ENCODE measurements at regions not wholly inside any gene's neighbourhood (a gene's known extent, or its start where the extent isn't known, plus 50 kb on each side); places are given as distances from the start of the nearest gene placed in this dataset.
"Not testable (repeated sequence)": the region's sequence is repeated elsewhere in the genome, so short reads cannot be mapped to it uniquely, and the experiment has no call there.

- H3K36me3 ChIP-seq (ENCODE audit: insufficient read depth, low read length) = no peaks in the 10 kb centered on the region
- H3K4me1 ChIP-seq (ENCODE audit: insufficient read depth, low read length) = no peaks in the 10 kb centered on the region
- no peak overlapping the region for H3K9ac ChIP-seq (ENCODE audit: low read depth, low read length)
- H3K4me3 ChIP-seq (ENCODE audit: low read length) = no peak overlapping the region
- H3K27me3 ChIP-seq (ENCODE audit: insufficient read depth, low read length) = no peaks in the 10 kb centered on the region
- WGBS = 95% methylated on average over 1 of the region's 1 CpG
- H3K9me3 ChIP-seq (ENCODE audit: insufficient read depth, low read depth, low read length) = no peaks in the 10 kb centered on the region
- H3K27ac ChIP-seq (ENCODE audit: low read depth, low read length) = no peak overlapping the region
These were observed 482.0 kb downstream of the ZNF516 start for GRCh38 chr18:76013057-76013456.

GRCh38 chr18:76005632-76006208 is 489.3 kb downstream of the ZNF516 start:
- Histone ChIP-seq H3K36me3 (ENCODE audit: insufficient read depth, low read length) (no peaks in the 10 kb centered on the region), H3K4me3 (ENCODE audit: low read length) (no peak overlapping the region), H3K27ac (ENCODE audit: low read depth, low read length) (no peak overlapping the region), H3K9ac (ENCODE audit: low read depth, low read length) (no peak overlapping the region), H3K4me1 (ENCODE audit: insufficient read depth, low read length) (no peaks in the 10 kb centered on the region), H3K9me3 (ENCODE audit: insufficient read depth, low read depth, low read length) (no peaks in the 10 kb centered on the region; the same call in 1 of the 2 replicates), H3K27me3 (ENCODE audit: insufficient read depth, low read length) (no peaks in the 10 kb centered on the region)
- WGBS = 92% methylated on average over 15 of the region's 15 CpGs

GRCh38 chr18:75987913-75988312 is 507.1 kb downstream of the ZNF516 start:
- H3K4me3 ChIP-seq (ENCODE audit: low read length) = not testable (repeated sequence)
- peaks cover 11% of the 10 kb centered on the region for H3K9me3 ChIP-seq (ENCODE audit: insufficient read depth, low read depth, low read length)
- WGBS = 100% methylated on average over 1 of the region's 4 CpGs

GRCh38 chr18:75984853-75985252 is 510.2 kb downstream of the ZNF516 start:
- Histone ChIP-seq H3K27ac (ENCODE audit: low read depth, low read length) (no peak overlapping the region), H3K4me1 (ENCODE audit: insufficient read depth, low read length) (no peaks in the 10 kb centered on the region), H3K27me3 (ENCODE audit: insufficient read depth, low read length) (no peaks in the 10 kb centered on the region), H3K9ac (ENCODE audit: low read depth, low read length) (no peak overlapping the region), H3K36me3 (ENCODE audit: insufficient read depth, low read length) (no peaks in the 10 kb centered on the region), H3K4me3 (ENCODE audit: low read length) (no peak overlapping the region), H3K9me3 (ENCODE audit: insufficient read depth, low read depth, low read length) (peaks cover 11% of the 10 kb centered on the region)
- WGBS = 100% methylated on average over 1 of the region's 1 CpG

More at GRCh38 chr18:75987913-75988312, 507.1 kb downstream of the ZNF516 start:
- H3K27me3 ChIP-seq (ENCODE audit: insufficient read depth, low read length); H3K9ac ChIP-seq (ENCODE audit: low read depth, low read length); H3K27ac ChIP-seq (ENCODE audit: low read depth, low read length); H3K4me1 ChIP-seq (ENCODE audit: insufficient read depth, low read length); H3K36me3 ChIP-seq (ENCODE audit: insufficient read depth, low read length): not testable (repeated sequence)

GRCh38 chr18:75981102-75981501 is 513.9 kb downstream of the ZNF516 start:
- no peak overlapping the region for H3K4me3 ChIP-seq (ENCODE audit: low read length)
- H3K9me3 ChIP-seq (ENCODE audit: insufficient read depth, low read depth, low read length) = peaks cover 11% of the 10 kb centered on the region
- no peaks in the 10 kb centered on the region for H3K4me1 ChIP-seq (ENCODE audit: insufficient read depth, low read length)
- H3K9ac ChIP-seq (ENCODE audit: low read depth, low read length) = no peak overlapping the region
- WGBS = 92% methylated on average over 1 of the region's 3 CpGs
- H3K27me3 ChIP-seq (ENCODE audit: insufficient read depth, low read length) = no peaks in the 10 kb centered on the region
- no peak overlapping the region for H3K27ac ChIP-seq (ENCODE audit: low read depth, low read length)
- no peaks in the 10 kb centered on the region for H3K36me3 ChIP-seq (ENCODE audit: insufficient read depth, low read length)

GRCh38 chr18:75977081-75977480 is 518.0 kb downstream of the ZNF516 start:
- no peaks in the 10 kb centered on the region for H3K36me3 ChIP-seq (ENCODE audit: insufficient read depth, low read length)
- WGBS = 100% methylated on average over 3 of the region's 5 CpGs
- no peak overlapping the region for H3K9ac ChIP-seq (ENCODE audit: low read depth, low read length)
- H3K4me3 ChIP-seq (ENCODE audit: low read length) = no peak overlapping the region
- no peaks in the 10 kb centered on the region for H3K27me3 ChIP-seq (ENCODE audit: insufficient read depth, low read length)
- no peak overlapping the region for H3K27ac ChIP-seq (ENCODE audit: low read depth, low read length)
- H3K9me3 ChIP-seq (ENCODE audit: insufficient read depth, low read depth, low read length) = no peaks in the 10 kb centered on the region
- no peaks in the 10 kb centered on the region for H3K4me1 ChIP-seq (ENCODE audit: insufficient read depth, low read length)

GRCh38 chr18:75970212-75970611 is 524.8 kb downstream of the ZNF516 start:
- Histone ChIP-seq H3K27me3 (ENCODE audit: insufficient read depth, low read length) (no peaks in the 10 kb centered on the region), H3K4me1 (ENCODE audit: insufficient read depth, low read length) (no peaks in the 10 kb centered on the region), H3K9me3 (ENCODE audit: insufficient read depth, low read depth, low read length) (no peaks in the 10 kb centered on the region), H3K9ac (ENCODE audit: low read depth, low read length) (no peak overlapping the region), H3K4me3 (ENCODE audit: low read length) (no peak overlapping the region), H3K27ac (ENCODE audit: low read depth, low read length) (no peak overlapping the region), H3K36me3 (ENCODE audit: insufficient read depth, low read length) (no peaks in the 10 kb centered on the region)
- WGBS = 95% methylated on average over 13 of the region's 13 CpGs

- Histone ChIP-seq H3K9me3 (ENCODE audit: insufficient read depth, low read depth, low read length) (no peaks in the 10 kb centered on the region), H3K36me3 (ENCODE audit: insufficient read depth, low read length) (no peaks in the 10 kb centered on the region), H3K27ac (ENCODE audit: low read depth, low read length) (no peak overlapping the region), H3K4me3 (ENCODE audit: low read length) (no peak overlapping the region), H3K27me3 (ENCODE audit: insufficient read depth, low read length) (no peaks in the 10 kb centered on the region), H3K9ac (ENCODE audit: low read depth, low read length) (no peak overlapping the region), H3K4me1 (ENCODE audit: insufficient read depth, low read length) (no peaks in the 10 kb centered on the region)
- WGBS = 93% methylated on average over 5 of the region's 5 CpGs
These were observed 528.6 kb downstream of the ZNF516 start for GRCh38 chr18:75966431-75966830.

- H3K27ac ChIP-seq (ENCODE audit: low read depth, low read length) = no peak overlapping the region
These were observed 532.9 kb downstream of the ZNF516 start for GRCh38 chr18:75962036-75962572.

GRCh38 chr18:75960356-75960755 is 532.9 kb upstream of the SMIM21 start:
- WGBS = 98% methylated on average over 4 of the region's 4 CpGs

More at GRCh38 chr18:75962036-75962572, 532.9 kb downstream of the ZNF516 start:
- Histone ChIP-seq H3K4me1 (ENCODE audit: insufficient read depth, low read length) (no peaks in the 10 kb centered on the region), H3K4me3 (ENCODE audit: low read length) (no peak overlapping the region), H3K36me3 (ENCODE audit: insufficient read depth, low read length) (no peaks in the 10 kb centered on the region), H3K9me3 (ENCODE audit: insufficient read depth, low read depth, low read length) (no peaks in the 10 kb centered on the region), H3K9ac (ENCODE audit: low read depth, low read length) (no peak overlapping the region), H3K27me3 (ENCODE audit: insufficient read depth, low read length) (no peaks in the 10 kb centered on the region)
- WGBS = 98% methylated on average over 7 of the region's 7 CpGs

GRCh38 chr18:75959150-75959549 is 531.6 kb upstream of the SMIM21 start:
- H3K27me3 ChIP-seq (ENCODE audit: insufficient read depth, low read length) = no peaks in the 10 kb centered on the region
- H3K9ac ChIP-seq (ENCODE audit: low read depth, low read length) = no peak overlapping the region
- H3K4me3 ChIP-seq (ENCODE audit: low read length) = no peak overlapping the region
- H3K4me1 ChIP-seq (ENCODE audit: insufficient read depth, low read length) = no peaks in the 10 kb centered on the region
- no peaks in the 10 kb centered on the region for H3K36me3 ChIP-seq (ENCODE audit: insufficient read depth, low read length)
- peaks cover 4% of the 10 kb centered on the region; the same call in 1 of the 2 replicates for H3K9me3 ChIP-seq (ENCODE audit: insufficient read depth, low read depth, low read length)
- H3K27ac ChIP-seq (ENCODE audit: low read depth, low read length) = no peak overlapping the region

More at GRCh38 chr18:75960356-75960755, 532.9 kb upstream of the SMIM21 start:
- not testable (repeated sequence) for H3K9me3 ChIP-seq (ENCODE audit: insufficient read depth, low read depth, low read length); H3K27ac ChIP-seq (ENCODE audit: low read depth, low read length); H3K4me3 ChIP-seq (ENCODE audit: low read length); H3K36me3 ChIP-seq (ENCODE audit: insufficient read depth, low read length); H3K4me1 ChIP-seq (ENCODE audit: insufficient read depth, low read length); H3K9ac ChIP-seq (ENCODE audit: low read depth, low read length); H3K27me3 ChIP-seq (ENCODE audit: insufficient read depth, low read length)

- Histone ChIP-seq H3K4me1 (ENCODE audit: insufficient read depth, low read length) (no peaks in the 10 kb centered on the region), H3K9me3 (ENCODE audit: insufficient read depth, low read depth, low read length) (peaks cover 4% of the 10 kb centered on the region; the same call in 1 of the 2 replicates), H3K27ac (ENCODE audit: low read depth, low read length) (no peak overlapping the region), H3K36me3 (ENCODE audit: insufficient read depth, low read length) (no peaks in the 10 kb centered on the region), H3K27me3 (ENCODE audit: insufficient read depth, low read length) (no peaks in the 10 kb centered on the region), H3K9ac (ENCODE audit: low read depth, low read length) (no peak overlapping the region), H3K4me3 (ENCODE audit: low read length) (no peak overlapping the region)
- WGBS = 92% methylated on average over 1 of the region's 1 CpG
These were observed 531.2 kb upstream of the SMIM21 start for GRCh38 chr18:75958683-75959082.
